KBM-7 (cell line): ENCODE measurements at regions not wholly inside any gene's neighbourhood (a gene's known extent, or its start where the extent isn't known, plus 50 kb on each side); places are given as distances from the start of the nearest gene placed in this dataset.

Experiments
- DNase-seq: peaks from one replicate; pipeline ENCODE4 v3.0.0-alpha.2; 2015
- in situ Hi-C: fragments of 300-500 bp; cut with MboI; formaldehyde crosslinking; loops from 2 replicates; pipeline ENCODE4 v1.14.3; 2020; ENCODE audit warnings: low sequenced_read_pairs, low pct_unique_long_range_greater_than_20kb, mixed read lengths

DNA sequence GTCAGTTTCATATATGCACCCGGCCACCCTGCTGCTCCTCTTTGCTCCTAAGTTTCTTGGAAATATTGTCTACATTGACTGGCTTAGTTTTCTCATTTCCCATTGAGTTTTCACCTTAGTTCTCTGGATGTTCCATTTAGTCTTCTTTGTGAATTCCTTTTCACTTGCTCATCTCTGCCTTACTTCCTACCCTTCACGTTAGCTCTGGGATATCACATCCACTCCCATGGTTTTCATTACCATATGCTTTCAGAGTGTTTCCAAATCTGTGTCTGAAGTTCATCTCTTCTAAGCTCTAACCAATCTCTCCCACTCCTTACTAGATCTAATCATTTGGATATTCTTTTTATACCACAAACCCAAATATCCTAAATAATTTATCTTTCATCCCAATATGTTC, 226.4 kb downstream of the FAM76B start:
- DNase-seq, result no peak
- in situ Hi-C loops, result no loop called here

DNA sequence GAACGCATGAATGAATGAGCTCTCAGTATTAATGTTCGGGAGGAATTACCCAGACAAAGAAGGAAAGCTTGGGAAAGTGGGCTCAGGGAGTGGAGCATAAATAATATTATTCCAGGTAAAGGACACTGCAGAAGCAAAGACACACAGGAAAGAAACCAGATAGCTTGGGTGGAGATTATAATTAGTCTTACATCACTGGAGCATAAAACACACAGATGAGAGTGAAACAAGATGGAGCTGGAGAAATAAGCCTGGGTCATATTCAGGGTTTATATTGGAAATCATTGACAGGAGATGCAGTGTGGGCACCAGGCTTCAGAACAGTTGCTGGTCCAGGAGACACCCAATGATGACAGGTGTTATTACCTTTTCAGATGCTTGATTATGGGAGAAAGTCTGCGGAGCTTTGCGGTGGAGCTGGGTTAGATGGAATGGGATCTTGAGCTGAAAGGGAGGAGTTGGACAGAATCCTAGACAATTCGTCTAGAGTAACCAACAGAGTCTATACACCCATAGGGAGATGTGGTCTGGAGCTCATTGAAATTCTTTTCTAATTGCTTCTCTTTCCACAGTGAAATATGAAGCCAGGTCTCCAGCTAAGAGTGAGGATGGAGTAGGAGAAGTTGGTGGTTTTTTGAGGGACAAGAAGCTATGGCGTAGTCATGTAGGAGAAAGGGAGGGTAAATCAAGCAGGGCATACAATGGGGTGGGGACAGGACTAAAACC, 227.2 kb downstream of the FAM76B start:
- in situ Hi-C loops, result no loop called here
- no peak for DNase-seq

DNA sequence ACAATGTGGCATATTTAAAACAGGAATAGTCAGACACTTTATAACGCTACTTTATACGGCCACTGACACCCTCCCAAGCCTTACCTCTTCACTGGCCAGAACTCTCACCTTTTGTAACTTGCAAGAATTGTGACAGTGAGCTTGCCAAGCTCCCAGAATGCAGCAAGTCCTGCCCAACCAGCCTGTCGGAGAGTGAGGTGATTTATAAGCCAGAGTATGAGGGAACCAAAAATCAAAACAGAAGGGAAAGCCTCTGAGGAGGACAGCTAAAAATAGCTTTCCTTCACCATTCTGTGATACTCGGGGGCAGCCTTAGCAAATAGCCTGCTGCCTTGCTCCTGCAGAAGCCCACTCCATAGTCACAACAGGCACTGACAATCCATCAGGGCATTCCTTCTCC, 229.7 kb downstream of the FAM76B start:
- no peak for DNase-seq
- in situ Hi-C loops, result no loop called here

DNA sequence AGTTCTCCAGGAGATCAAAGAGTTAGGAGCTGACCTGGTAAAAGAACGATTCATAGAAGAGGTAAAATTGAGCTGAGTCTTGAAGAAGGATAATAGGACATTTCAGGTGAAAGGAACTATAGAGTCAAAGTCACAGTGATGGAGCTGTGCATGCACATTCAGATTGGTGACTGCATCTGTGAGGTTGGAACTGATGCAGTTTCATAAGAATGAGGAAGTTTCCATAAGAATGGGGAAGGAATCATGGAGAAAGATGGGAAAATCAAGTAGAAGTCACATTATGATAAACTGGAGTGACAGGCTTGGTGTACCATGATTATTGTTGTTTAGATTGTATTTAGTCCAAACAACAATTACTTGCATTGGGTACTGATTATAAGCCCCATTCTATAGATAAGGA, 232.2 kb downstream of the FAM76B start:
- DNase-seq, result no peak
- in situ Hi-C loops, result no loop called here

DNA sequence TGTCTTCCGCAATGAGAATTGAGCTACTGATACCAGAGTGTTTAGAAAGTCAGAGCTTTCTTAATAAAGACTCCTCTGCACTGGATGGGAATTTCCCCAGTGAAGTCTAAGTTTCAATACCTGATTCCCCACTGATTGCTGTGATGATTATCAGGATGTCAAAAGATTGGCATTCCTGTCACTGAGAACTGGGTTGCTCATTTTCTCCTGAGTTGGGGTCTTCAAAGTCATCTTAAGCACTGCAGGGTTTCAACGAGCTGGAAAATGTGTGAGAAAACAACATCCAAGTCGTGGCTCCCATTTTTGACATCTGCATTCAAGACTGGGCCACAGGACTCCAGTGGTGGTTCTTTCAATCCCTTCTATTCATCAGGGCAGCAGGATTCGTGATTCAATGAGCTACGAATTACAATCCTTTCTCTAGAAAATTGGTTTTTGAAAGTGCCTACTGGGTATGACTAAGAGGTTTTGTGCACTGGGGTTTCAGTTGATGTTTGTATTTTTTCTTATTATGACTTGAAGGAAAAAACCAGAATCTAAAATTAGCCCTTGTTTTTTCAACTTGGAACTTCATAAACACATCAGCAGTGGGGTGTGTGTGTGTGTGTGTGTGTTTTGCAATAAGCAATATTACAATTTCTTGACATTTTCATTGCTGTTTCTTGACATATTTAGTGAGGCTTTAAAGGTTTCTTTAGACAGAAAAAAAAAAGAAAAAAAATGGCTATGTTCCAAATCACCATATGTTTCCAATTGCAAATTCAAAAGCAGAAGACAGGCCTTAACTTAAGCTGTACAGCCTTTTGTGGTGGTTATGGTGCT, 233.0 kb downstream of the FAM76B start:
- in situ Hi-C loops, result no loop called here
- DNase-seq, result no peak

DNA sequence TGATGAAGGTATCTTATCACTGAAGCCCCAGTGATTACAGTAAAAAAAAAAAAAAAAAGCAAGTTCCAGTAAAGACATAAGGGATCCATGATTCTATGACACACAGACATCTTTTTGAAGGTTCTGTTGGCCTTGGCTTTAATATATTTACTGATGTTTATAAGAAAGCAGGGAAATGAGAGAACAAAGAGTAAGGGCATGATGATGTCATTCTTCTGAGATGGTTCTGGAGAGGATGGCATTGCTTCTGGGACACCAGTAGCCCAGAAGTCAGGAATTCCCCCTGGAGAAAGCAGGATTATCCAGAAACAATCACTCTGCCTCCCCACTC, 233.6 kb downstream of the FAM76B start:
- DNase-seq, result no peak
- in situ Hi-C loops, result no loop called here

DNA sequence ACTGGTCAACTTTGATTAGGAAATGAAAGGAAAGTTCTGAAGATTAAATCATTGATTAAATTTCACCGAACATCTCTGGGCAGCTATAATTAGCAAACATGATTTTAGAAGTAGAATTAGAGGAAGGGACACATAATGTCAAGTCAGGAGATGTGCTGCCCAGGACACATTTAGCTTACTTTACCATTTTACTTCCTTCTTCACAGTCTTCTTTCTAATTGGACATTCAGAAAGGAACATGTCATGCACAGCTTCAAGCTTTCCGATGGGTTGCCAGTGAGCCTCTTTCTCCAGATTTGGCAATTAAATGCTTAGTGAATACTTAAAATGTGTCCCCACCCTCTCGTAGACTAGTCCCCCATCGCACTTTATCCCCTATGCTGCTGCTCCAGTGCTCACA, 234.7 kb downstream of the FAM76B start:
- no peak for DNase-seq
- in situ Hi-C loops, result no loop called here

DNA sequence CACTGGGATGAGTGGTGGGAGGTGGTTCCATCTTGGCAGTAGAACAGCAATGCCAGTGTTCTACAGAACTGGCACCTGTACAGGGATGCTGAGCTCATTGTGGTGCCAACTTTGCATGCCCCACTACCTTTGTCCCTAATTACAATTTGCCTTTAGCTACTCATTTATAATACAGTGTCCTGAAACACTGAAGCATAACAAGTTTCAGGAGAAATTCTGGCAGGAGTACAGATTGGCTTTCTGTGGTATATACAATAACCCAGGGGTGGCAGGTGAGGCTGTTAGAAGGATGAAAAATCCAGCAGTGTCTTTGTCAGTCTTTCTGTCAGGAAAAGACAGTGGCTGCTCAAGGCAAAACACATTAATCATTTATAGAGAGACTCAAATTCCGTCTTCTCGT, 240.3 kb downstream of the FAM76B start:
- in situ Hi-C loops, result no loop called here
- no peak for DNase-seq

DNA sequence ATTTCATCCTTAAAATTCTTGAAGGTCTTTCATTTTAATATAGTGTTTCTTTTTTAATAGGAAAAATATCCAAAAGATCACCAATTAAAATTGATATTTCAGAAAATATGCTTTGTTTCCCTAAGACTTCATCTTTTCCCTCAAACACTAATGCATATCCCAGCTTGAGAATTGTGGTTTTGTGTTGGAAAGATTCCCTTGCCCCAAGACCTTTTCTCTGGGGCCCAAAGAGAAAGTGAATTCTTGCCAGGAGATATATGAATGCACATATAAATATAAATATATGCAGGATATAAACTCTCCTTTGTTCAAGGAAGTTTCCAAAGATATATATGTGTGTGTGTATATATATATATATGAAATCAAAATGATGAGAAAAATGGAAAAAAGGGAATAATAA, 241.2 kb downstream of the FAM76B start:
- in situ Hi-C loops, result no loop called here
- no peak for DNase-seq

DNA sequence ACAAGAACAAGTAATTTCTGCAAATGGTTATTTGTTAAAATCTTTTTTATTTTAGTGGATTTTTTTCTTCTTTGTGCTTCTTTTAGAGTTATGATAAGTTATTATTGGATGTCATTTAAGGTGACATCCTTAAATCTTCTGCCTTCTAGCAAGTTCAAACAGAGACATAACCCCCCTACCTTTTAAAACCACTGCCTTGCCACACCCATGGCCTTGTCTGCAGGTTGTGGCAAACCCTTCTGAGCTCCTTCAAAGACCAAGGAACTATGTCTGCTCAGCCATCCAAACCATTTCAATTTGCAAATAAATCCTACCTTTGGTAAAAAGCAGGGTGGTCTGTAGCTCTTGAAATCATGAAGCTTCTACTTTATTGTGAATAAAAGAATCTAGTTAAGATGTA, 241.6 kb downstream of the FAM76B start:
- no peak for DNase-seq
- in situ Hi-C loops, result no loop called here

DNA sequence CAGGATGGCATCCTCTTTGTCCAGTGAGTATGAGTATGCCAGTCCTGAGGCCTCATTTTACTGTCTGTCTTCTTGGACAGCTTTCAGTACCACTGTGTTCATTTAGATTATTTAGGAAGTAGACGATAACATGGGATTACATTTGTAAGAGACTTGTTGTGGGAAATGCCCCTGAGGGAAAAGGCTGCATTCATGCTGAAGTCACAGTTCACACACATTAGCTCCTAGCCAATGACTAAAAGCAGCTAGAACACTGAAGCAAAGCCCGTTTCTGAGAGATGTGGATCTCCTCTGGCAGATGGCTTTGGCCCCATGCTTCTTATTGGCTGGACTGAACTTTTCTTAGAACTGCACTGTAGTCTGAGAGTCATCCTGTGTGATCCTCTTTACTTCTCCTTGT, 242.4 kb downstream of the FAM76B start:
- in situ Hi-C loops, result no loop called here
- no peak for DNase-seq

DNA sequence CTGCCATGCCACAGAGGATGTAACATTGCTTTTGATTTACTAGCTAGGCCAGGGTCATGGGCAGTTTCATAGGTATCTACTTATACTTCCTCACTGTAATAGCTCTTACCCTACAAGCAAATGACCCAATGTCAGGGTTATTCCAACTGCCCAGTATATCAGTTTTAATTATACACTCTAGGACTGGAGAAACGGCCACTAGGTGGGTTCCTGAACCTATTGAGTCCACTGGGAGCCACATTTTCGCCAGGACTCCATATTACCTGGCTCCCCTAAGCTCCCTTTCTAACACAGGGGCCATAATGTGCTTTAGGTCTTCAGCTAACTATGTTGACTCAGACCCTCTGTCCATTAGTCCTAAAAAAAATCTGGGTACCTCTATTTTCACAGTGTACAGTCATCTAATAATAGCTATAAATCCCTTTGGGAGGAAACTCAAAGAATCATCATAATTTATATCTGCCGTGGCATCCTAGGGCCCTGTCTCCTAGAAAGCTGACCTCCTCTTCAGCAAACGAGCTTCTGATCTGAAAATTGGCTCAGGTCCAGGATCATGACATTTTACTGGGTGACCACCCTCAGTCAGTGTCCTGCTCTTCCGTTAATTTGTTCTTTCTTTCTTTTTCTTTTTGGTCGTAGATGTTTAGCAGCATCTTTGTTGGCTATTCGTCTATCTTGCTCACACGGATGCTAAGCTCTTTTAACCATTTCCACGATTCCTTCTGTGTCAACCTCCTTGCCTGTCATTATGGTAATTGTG, 244.3 kb downstream of the FAM76B start:
- in situ Hi-C loops, result no loop called here
- DNase-seq, result no peak

DNA sequence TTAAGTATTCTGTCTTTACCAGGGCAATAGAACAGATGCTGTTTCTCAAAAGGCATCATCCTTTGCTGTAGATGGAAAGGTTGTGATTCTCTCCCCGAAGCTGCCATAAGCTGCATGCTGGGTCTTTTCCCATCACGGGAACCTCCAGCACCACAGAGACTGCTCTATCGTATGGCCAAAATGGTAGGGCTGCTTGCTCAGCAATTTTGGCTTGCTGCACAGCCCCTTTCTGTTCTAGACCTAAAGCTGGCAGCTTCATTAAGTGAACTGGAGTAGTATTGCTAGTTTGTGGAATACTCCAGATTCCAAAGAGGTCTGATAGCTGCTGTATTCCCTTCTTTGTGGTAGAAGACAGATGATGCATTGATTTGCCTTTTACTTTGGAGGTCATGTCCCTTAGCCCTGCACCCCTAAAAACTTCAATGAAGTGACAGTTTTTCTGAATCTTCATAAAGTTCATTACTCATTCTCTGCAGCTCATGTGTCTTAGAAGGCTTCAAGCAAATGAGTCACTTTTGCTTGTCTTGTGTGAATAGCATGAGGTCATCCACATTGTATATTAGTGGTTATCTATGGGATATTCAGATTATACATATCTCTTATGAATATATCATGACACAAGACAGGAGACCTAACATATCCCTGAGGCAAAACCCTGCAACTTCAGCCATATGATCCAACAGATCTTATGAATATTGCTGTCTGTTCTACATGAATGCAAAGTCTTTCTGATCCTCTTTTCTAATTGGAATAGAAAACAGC, 245.3 kb downstream of the FAM76B start:
- in situ Hi-C loops, result no loop called here
- DNase-seq, result no peak

DNA sequence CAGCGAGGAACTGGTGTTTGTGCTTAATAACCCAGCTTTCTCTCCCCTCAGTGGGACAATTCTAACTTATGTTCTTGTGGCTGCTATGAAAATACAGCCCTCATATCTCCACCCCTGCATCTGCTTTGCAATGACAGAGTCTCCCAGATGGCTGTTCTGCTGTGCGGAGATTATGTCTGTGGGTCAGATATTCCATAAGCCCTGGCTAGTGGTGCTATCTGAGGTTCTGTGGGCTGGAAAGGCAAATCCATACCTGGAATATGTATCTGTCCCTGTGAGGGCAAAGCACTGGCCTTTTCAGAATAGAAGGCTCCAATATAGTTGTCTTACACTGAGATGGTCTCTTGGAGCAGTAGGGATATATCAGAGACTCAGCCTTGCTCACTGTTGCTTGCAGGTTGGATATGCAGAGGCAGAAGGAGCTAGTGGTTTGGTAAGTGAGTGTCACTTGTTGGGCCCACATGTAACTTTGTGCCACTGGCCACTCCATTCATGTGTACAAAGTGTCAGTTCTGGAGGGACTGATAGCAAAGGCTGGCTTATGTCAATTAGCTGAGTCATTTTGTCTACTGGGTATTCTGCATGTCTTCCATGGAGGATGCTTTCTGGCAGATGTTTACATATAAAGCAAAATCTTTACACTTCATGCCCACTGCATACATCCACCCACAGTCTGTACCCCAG, 246.6 kb downstream of the FAM76B start:
- no peak for DNase-seq
- in situ Hi-C loops, result no loop called here

DNA sequence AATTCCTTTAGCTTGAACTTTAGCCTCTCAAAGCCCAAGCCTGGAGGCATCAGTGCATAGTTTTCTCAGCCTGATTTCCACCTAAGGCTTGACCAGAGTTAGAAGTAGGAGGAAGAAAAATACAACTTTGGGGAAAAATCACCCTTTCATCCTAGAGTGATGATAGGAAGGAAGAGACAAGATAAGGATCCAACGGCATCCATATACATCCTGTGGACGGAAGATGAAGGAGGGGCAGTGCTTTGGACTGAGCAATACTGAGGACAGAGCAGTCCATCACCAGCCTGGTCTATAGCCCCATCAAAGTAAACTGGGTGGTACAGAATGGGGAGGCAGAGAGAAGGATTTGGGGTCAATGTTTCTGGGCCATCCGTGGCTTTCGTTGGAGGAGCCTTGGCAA, 247.9 kb downstream of the FAM76B start:
- in situ Hi-C loops, result no loop called here
- DNase-seq, result no peak

DNA sequence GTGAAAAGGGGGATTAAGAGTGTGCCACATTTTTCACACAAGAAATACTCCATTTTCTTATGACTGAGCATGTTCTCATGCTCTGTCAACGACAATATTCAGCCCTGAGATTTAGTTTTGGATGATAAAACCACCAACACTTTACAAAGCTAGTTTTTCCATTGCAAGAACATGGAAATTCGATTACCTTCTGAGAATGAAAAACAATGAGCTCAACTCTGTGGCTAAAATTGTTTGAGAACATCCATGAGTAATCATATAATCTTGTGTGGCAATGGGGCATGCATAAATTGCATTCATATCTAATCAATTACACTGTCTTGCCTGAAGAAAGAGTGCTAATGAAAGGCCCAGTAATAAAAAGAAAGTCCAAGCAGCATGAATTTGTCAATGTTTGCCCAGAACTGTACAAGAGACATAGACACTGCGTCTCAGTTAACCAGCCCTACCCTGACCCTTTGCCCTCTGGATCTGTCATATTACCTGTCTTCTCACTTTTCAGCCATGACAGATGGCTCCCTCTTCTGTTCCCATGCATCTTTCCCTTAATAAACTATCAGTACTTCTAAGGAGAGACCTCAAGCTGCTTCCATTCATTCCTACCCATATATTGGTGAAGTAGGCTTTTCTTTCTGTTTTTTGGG, 253.4 kb downstream of the FAM76B start:
- no peak for DNase-seq
- in situ Hi-C loops, result no loop called here

DNA sequence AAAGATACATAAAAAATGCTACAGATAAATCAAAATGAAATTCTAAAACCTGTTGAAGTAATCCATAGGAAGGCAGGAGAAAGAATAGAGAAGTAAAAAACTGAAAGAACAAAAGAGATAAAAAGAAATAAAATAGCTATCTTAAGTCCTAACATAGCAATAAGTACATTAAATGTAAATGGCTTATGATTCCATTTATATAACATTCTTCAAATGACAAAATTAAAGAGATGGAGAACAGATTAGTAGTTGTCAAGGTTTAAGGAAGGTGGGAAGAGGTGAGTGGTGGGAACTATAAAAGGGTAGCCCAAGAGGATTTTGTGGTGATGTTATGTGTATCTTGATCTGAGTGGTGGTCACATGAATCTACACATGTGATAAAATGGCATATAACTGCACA, 254.8 kb downstream of the FAM76B start:
- in situ Hi-C loops, result no loop called here

DNA sequence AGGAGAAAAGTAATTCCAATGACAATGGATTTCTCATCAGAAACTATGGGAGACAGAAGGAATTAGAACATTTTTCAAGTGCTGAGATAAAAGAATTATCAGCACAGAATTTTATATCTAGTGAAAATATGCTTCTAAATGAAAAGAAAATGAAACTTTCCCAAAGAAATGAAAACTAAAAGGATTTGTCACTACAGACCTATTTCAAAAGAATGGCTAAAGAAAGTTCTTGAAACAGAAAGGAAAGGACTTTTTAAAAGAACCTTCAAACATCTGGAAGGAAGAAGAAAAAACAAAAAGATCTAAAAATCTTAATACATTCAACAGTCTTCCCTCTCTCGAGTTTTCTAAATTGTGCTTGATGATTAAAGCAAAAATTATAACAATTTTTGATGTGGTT, 255.4 kb downstream of the FAM76B start:
- DNase-seq, result no peak
- in situ Hi-C loops, result no loop called here

More for the DNA sequence above, 254.8 kb downstream of the FAM76B start:
- no peak for DNase-seq

DNA sequence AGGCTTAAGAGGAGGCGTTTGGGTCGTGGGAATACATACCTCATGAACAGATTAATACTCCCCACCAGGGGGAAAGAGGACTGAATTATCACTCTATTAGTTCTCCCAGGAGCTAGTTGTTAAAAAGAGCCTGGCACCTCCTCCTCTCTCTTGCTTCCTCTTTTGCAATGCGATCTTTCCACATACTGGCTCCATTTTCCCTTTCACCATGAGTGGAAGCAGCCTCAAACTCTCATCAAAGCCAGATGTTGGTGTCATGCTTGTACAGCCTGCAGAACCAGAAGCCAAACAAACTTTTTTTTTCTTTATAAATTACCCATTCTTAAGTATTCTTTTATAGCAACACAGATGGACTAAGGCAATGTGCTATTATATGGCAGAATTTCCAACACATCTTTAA, 258.5 kb downstream of the FAM76B start:
- DNase-seq, result no peak
- in situ Hi-C loops, result no loop called here
